ENCODE measurements at regions not wholly inside any gene's neighbourhood (a gene's known extent, or its start where the extent isn't known, plus 50 kb on each side); places are given as distances from the start of the nearest gene placed in this dataset.
"Not testable (repeated sequence)": the region's sequence is repeated elsewhere in the genome, so short reads cannot be mapped to it uniquely, and the experiment has no call there.

DNA sequence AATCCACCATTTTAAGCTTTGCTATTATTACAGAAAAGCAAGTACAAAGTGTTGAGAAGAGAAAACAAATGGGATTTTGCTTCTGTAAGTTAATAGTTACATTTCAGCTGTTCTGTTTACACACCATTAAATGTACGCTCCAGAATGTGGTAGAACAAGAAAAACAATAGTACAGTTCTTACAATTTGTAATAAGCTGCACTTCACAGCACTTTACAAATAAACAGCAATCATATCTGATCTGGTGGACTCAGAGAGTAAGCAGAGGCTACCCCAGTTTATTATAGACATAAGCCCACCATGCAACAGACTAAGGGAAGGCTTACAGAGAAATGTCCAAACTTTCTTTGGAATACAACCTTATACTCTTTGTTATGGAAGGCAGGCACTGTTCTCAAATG is 126.4 kb downstream of the OXSM start:
- H3K27me3 Mint-ChIP-seq (ENCODE audit: low read depth), result peaks cover 2% of the 10 kb centered on the region
- intact Hi-C loops (cut with micrococcal nuclease), result no loop called here
- no peak overlapping the region for H3K4me3 Mint-ChIP-seq (ENCODE audit: low read depth)
- DNase-seq (ENCODE audit: low spot score), result no peak
- H3K27ac Mint-ChIP-seq, result no peak overlapping the region
- H3K4me1 Mint-ChIP-seq (ENCODE audit: low read depth), result peaks cover 5% of the 10 kb centered on the region
- no peaks in the 10 kb centered on the region for H3K9me3 Mint-ChIP-seq
- H3K36me3 Mint-ChIP-seq (ENCODE audit: low read depth), result no peaks in the 10 kb centered on the region

DNA sequence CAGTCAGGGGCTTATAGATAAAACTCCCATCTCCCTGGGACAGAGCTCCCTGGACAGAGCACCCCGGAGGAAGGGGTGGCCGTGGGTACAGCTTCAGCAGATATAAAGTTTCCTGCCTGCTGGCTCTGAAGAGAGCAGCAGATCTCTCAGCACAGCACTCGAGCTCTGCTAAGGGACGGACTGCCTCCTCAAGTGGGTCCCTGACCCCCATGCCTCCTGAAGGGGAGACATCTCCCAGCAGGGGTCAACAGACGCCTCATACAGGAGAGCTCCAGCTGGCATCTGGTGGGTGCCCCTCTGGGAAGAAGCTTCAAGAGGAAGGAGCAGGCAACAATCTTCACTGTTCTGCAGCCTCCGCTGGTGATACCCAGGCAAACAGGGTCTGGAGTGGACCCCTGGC is 142.1 kb downstream of the OXSM start:
- H3K27me3 Mint-ChIP-seq (ENCODE audit: low read depth); H3K9me3 Mint-ChIP-seq: not testable (repeated sequence)

DNA sequence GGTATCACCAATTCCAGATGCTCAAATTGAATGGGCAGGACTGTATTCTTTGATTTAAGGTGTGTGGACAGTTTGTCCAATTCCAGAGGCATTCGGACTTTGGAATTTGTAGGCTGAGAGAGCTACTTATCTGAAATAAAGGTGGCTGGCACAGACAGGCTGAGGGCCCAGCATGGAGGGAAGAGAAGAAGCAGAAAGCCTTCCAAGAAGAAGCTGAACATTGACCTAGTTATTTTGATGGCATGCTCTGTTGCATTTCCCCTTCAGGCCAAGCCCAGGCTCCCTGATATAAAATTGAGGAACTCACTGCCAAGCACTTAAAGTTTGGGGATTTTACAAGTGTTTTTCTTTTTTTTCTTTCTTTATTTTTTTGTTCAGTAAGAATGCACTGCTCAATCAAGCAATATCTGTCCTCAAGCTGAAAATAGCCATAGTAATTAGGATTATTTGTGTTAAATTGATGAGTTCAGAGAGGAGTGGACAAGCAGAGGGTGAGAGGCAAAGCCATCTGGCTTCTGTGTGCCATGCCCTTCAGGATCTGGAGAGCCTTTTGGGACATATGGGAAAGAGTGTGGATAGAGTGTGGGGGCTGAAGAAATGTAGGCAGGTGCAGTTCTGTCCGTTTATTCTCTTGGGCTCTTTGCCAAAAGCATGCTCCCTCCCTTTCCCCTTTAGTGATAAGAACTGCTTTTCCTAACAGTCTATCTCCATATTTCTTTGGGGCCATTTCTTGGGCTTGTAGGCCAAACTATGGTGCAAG is 148.9 kb downstream of the OXSM start:
- H3K27ac Mint-ChIP-seq, result no peak overlapping the region
- H3K4me1 Mint-ChIP-seq (ENCODE audit: low read depth), result no peaks in the 10 kb centered on the region
- no peaks in the 10 kb centered on the region for H3K9me3 Mint-ChIP-seq
- no peaks in the 10 kb centered on the region for H3K27me3 Mint-ChIP-seq (ENCODE audit: low read depth)
- no peaks in the 10 kb centered on the region for H3K36me3 Mint-ChIP-seq (ENCODE audit: low read depth)
- no peak for DNase-seq (ENCODE audit: low spot score)
- H3K4me3 Mint-ChIP-seq (ENCODE audit: low read depth), result no peak overlapping the region
- intact Hi-C loops (cut with micrococcal nuclease), result no loop called here

More for the DNA sequence above, 142.1 kb downstream of the OXSM start:
- intact Hi-C loops (cut with micrococcal nuclease); H3K4me1 Mint-ChIP-seq (ENCODE audit: low read depth); H3K4me3 Mint-ChIP-seq (ENCODE audit: low read depth); H3K36me3 Mint-ChIP-seq (ENCODE audit: low read depth); H3K27ac Mint-ChIP-seq; DNase-seq (ENCODE audit: low spot score): not testable (repeated sequence)

DNA sequence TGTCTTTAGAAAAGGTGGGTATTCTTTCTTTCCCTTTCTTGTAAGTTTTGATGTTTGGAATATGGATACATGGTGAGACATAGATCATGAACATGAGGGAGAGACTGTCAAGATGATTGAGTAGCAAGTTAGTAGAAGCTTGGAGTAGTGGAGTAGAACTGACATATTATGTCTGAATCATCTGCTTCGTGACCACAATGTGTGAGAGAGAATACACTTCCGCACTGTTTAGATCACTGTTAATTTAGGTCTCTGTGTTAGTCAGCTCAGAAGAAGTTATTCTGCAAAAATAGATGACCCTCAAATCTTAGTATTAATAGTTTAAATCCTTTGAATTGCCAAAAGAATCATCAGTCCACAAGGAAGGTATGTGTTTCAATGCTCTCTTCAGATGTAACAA is 151.0 kb downstream of the OXSM start:
- H3K36me3 Mint-ChIP-seq (ENCODE audit: low read depth), result no peaks in the 10 kb centered on the region

DNA sequence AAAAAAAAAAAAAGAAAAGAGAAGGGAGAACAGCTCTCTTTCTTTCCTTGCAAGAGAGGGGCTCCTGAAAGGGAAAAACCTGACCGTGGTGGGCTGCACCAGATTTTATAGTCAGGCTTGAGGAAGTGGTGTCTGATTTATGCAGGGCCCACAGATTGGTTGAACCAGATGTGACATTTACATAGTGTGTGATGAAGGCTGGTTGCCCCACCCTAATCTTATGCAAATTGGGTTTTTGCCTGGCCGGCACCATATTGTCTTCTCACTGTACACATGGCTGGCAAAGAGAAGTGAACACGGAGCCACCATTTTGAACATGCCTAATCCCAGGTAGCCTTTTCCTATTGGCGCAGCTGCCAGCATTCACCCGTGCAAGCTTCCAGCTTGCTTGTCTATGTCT is 154.4 kb downstream of the OXSM start:
- Mint-ChIP-seq H3K36me3 (ENCODE audit: low read depth) (no peaks in the 10 kb centered on the region), H3K27me3 (ENCODE audit: low read depth) (no peaks in the 10 kb centered on the region), H3K4me3 (ENCODE audit: low read depth) (no peak overlapping the region), H3K4me1 (ENCODE audit: low read depth) (no peaks in the 10 kb centered on the region), H3K27ac (no peak overlapping the region), H3K9me3 (no peaks in the 10 kb centered on the region)
- intact Hi-C loops (cut with micrococcal nuclease), result no loop called here
- DNase-seq (ENCODE audit: low spot score), result no peak

More for the DNA sequence above, 151.0 kb downstream of the OXSM start:
- DNase-seq (ENCODE audit: low spot score), result no peak
- no peak overlapping the region for H3K4me3 Mint-ChIP-seq (ENCODE audit: low read depth)
- H3K4me1 Mint-ChIP-seq (ENCODE audit: low read depth), result no peaks in the 10 kb centered on the region
- no peak overlapping the region for H3K27ac Mint-ChIP-seq
- no peaks in the 10 kb centered on the region for H3K9me3 Mint-ChIP-seq
- H3K27me3 Mint-ChIP-seq (ENCODE audit: low read depth), result no peaks in the 10 kb centered on the region
- intact Hi-C loops (cut with micrococcal nuclease), result no loop called here

DNA sequence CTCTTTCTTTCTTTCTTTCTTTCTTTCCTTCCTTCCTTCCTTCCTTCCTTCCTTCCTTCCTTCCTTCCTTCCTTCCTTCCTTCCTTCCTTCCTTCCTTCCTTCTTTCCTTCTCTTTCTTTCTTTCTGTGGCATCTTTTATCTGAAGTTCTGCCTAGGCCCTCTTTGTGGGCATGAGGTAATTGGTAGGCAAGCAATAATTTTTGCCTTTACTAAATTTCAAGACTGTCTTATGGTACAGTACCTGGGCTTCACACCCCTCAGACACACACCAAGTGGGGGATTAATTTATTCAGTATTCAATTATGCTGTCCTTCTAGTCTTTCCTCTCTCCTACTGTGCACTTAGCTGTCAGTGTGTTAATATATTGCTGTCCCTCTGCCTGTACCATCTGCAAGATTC is 155.5 kb downstream of the OXSM start:
- no peak overlapping the region for H3K4me3 Mint-ChIP-seq (ENCODE audit: low read depth)
- no peaks in the 10 kb centered on the region for H3K4me1 Mint-ChIP-seq (ENCODE audit: low read depth)
- H3K36me3 Mint-ChIP-seq (ENCODE audit: low read depth), result no peaks in the 10 kb centered on the region
- no peak overlapping the region for H3K27ac Mint-ChIP-seq
- no peak for DNase-seq (ENCODE audit: low spot score)
- no peaks in the 10 kb centered on the region for H3K27me3 Mint-ChIP-seq (ENCODE audit: low read depth)
- intact Hi-C loops (cut with micrococcal nuclease), result no loop called here
- no peaks in the 10 kb centered on the region for H3K9me3 Mint-ChIP-seq

DNA sequence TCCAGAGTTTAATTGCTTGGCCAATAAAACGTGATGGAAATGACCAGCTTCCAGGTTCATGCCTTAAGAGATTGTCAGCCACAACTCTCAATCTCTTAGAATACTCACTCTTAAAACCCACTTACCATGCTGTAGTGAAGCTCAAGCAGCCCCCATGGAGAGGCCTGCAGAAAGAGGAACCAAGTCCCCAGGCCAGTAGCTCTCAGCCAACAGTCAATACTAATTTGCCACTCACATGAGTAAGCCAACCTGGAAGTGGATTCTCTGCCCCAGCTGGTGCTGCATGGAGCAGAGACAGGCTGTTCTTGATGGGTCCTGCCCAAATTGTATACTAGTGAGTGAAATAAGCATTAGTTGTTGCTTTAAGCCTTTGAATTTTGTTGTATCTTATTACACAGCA is 155.9 kb downstream of the OXSM start:
- Mint-ChIP-seq H3K27me3 (ENCODE audit: low read depth) (no peaks in the 10 kb centered on the region), H3K36me3 (ENCODE audit: low read depth) (no peaks in the 10 kb centered on the region), H3K9me3 (no peaks in the 10 kb centered on the region), H3K27ac (no peak overlapping the region), H3K4me3 (ENCODE audit: low read depth) (no peak overlapping the region), H3K4me1 (ENCODE audit: low read depth) (no peaks in the 10 kb centered on the region)
- intact Hi-C loops (cut with micrococcal nuclease), result no loop called here
- no peak for DNase-seq (ENCODE audit: low spot score)

DNA sequence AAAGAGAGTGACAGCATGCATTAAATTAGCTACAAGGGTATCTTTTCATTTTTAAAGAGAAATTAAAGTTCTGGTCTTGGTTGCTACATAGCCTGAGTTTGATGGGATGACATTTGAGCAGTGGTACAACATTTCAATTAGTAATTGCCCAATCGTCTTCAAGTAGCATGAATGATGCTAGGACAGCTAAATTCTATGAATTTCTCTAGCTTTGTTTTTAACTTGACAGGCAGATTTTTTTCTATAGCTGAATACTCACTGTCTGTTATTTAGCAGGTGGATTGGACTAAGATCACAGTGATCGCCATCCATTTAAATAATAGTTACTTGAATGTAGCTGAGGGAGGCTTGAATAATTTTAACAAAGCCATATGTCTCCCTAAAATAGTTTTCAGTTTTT is 162.2 kb downstream of the OXSM start:
- Mint-ChIP-seq H3K27ac (no peak overlapping the region), H3K9me3 (no peaks in the 10 kb centered on the region), H3K36me3 (ENCODE audit: low read depth) (no peaks in the 10 kb centered on the region), H3K27me3 (ENCODE audit: low read depth) (no peaks in the 10 kb centered on the region), H3K4me1 (ENCODE audit: low read depth) (no peaks in the 10 kb centered on the region), H3K4me3 (ENCODE audit: low read depth) (no peak overlapping the region)
- DNase-seq (ENCODE audit: low spot score), result no peak
- intact Hi-C loops (cut with micrococcal nuclease), result no loop called here

DNA sequence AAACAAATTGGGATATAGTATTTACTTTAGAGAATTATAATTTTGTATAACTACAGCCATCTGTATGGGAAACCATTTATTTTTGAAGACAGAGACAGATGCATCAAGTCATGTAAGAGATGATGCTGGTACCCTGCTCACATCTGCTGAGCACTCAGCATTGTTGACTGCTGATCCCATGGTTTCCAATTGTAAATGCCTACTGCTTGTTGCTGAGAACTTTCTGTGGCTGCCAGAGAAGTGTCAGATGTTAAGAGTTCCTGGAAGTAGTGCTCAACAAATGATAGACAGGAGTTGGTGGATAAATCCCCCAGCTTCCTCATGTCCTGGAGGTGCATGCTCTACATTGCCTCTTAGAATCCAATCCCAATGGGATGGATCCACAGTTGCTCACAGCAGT is 167.1 kb downstream of the OXSM start:
- DNase-seq (ENCODE audit: low spot score), result no peak
- H3K27ac Mint-ChIP-seq, result no peak overlapping the region
- no peaks in the 10 kb centered on the region for H3K9me3 Mint-ChIP-seq
- no peaks in the 10 kb centered on the region for H3K27me3 Mint-ChIP-seq (ENCODE audit: low read depth)
- H3K36me3 Mint-ChIP-seq (ENCODE audit: low read depth), result no peaks in the 10 kb centered on the region
- H3K4me1 Mint-ChIP-seq (ENCODE audit: low read depth), result no peaks in the 10 kb centered on the region
- no peak overlapping the region for H3K4me3 Mint-ChIP-seq (ENCODE audit: low read depth)
- intact Hi-C loops (cut with micrococcal nuclease), result no loop called here

DNA sequence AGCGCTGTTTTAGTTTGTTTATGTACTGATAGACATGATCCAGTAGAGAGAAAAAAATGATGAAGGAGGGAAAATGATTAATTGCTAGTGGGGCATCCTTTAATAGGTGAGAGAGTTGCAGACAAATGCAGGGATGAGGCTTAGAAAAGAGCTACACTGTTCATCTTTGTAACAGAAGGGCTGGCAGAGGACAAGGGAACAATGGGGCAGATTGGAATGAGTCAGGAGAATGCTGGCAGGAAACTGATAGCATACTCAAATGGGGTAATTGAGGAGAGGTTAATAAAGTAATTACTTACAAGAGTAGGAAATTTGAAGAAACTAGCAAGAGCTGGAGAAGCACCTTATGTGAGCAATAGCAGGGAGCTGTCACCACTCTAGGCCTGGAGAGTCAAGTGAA is 170.9 kb downstream of the OXSM start:
- Mint-ChIP-seq H3K9me3 (no peaks in the 10 kb centered on the region), H3K27me3 (ENCODE audit: low read depth) (no peaks in the 10 kb centered on the region), H3K4me3 (ENCODE audit: low read depth) (no peak overlapping the region), H3K4me1 (ENCODE audit: low read depth) (no peaks in the 10 kb centered on the region), H3K27ac (no peak overlapping the region), H3K36me3 (ENCODE audit: low read depth) (no peaks in the 10 kb centered on the region)
- intact Hi-C loops (cut with micrococcal nuclease), result no loop called here
- DNase-seq (ENCODE audit: low spot score), result no peak

DNA sequence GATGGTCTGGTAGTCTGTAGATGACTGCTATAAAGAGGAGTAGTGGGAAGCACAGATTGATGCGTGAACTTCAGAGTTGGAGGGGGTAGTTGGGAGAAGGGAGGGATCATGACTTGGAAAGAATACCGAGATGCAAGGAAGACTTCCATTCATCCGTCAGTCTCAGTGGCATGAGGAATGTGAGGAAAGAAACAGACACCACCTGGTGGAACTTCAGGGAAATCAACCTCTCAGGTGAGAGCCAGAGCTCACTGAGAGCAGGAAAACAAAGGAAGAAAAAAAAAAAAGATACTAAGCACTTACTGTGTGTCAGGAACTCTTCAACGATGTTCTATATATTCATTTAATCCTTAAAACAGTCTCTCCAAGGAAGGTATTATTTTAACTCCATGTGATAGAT is 172.4 kb downstream of the OXSM start:
- H3K36me3 Mint-ChIP-seq (ENCODE audit: low read depth), result no peaks in the 10 kb centered on the region

DNA sequence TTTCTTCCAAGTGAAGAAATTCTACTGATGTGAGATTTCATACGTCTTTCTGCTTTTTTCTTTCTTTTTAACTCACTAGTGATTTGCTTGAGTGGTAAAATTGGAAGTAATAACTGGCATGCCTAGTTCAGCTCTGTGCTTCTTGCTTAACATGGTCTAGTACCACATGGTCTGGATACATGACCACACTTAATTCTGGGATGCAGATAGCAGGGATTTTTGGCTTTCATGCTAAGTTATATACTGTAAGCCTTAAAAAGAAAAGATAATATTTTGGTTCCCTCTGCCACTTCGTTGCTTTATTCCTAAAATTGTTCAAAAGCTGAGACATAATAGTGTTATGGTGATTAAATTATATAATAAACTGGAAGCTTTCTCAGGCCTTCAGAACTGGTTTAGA is 174.3 kb downstream of the OXSM start:
- intact Hi-C loops (cut with micrococcal nuclease), result no loop called here
- Mint-ChIP-seq H3K4me1 (ENCODE audit: low read depth) (no peaks in the 10 kb centered on the region), H3K27ac (no peak overlapping the region), H3K4me3 (ENCODE audit: low read depth) (no peak overlapping the region), H3K27me3 (ENCODE audit: low read depth) (no peaks in the 10 kb centered on the region), H3K9me3 (no peaks in the 10 kb centered on the region), H3K36me3 (ENCODE audit: low read depth) (no peaks in the 10 kb centered on the region)
- no peak for DNase-seq (ENCODE audit: low spot score)

More for the DNA sequence above, 172.4 kb downstream of the OXSM start:
- H3K4me3 Mint-ChIP-seq (ENCODE audit: low read depth), result no peak overlapping the region
- intact Hi-C loops (cut with micrococcal nuclease), result no loop called here
- no peaks in the 10 kb centered on the region for H3K9me3 Mint-ChIP-seq
- H3K4me1 Mint-ChIP-seq (ENCODE audit: low read depth), result no peaks in the 10 kb centered on the region
- H3K27ac Mint-ChIP-seq, result no peak overlapping the region
- no peaks in the 10 kb centered on the region for H3K27me3 Mint-ChIP-seq (ENCODE audit: low read depth)
- DNase-seq (ENCODE audit: low spot score), result no peak

DNA sequence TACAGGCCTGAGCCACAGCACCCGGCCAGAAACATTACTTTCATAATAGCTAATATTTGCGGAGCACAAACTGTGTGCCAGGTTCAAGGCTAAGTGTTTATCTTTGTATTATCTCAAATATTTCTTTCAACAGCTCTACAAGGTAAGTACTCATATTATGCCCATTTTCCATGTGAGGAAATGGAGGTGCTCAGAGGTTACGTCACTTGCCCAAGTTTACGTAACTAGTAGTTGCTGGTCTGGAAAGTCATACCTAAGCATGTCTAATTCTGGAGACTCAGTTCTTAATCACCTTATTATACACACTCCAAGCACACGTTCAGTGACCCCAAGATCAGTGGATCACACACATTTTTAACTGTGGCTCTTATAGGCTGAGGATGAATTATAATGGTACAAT is 177.5 kb downstream of the OXSM start:
- DNase-seq (ENCODE audit: low spot score), result no peak
- Mint-ChIP-seq H3K36me3 (ENCODE audit: low read depth) (no peaks in the 10 kb centered on the region), H3K27me3 (ENCODE audit: low read depth) (no peaks in the 10 kb centered on the region), H3K4me1 (ENCODE audit: low read depth) (no peaks in the 10 kb centered on the region), H3K4me3 (ENCODE audit: low read depth) (no peak overlapping the region), H3K9me3 (no peaks in the 10 kb centered on the region), H3K27ac (no peak overlapping the region)
- intact Hi-C loops (cut with micrococcal nuclease), result no loop called here

DNA sequence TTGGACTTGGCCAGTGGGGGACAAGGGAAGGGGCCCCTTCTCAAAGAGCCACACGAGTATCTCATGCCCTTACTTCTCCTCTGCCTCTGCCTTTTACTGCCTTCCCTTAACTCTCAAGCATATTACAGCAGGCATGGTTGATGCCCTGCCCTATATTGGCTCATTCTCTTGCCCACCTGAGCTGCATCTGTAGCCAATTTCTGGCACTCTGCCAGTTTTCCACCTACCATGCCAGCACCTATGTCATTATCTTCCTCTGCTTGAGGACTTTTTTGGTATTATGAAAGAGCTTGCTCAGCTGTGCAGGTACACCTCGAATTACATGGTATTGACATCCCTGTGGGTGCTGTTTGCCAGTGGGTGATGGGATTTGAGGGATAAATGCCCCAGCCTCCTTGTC is 181.8 kb downstream of the OXSM start:
- H3K36me3 Mint-ChIP-seq (ENCODE audit: low read depth), result no peaks in the 10 kb centered on the region
- H3K9me3 Mint-ChIP-seq, result no peaks in the 10 kb centered on the region
- intact Hi-C loops (cut with micrococcal nuclease), result no loop called here
- DNase-seq (ENCODE audit: low spot score), result no peak
- no peak overlapping the region for H3K27ac Mint-ChIP-seq
- no peak overlapping the region for H3K4me3 Mint-ChIP-seq (ENCODE audit: low read depth)
- H3K27me3 Mint-ChIP-seq (ENCODE audit: low read depth), result no peaks in the 10 kb centered on the region
- no peaks in the 10 kb centered on the region for H3K4me1 Mint-ChIP-seq (ENCODE audit: low read depth)
